ENCODE measurements at regions not wholly inside any gene's neighbourhood (a gene's known extent, or its start where the extent isn't known, plus 50 kb on each side); places are given as distances from the start of the nearest gene placed in this dataset.
"Not testable (repeated sequence)": the region's sequence is repeated elsewhere in the genome, so short reads cannot be mapped to it uniquely, and the experiment has no call there.

GRCh38 chr2:61626827-61627226 lies 88.7 kb upstream of the XPO1 start:
- DNase-seq: no peak

GRCh38 chr2:61623747-61624146 lies 85.6 kb upstream of the XPO1 start:
- no peak for DNase-seq

- peak in 1 of 3 donors; percentile 47 for DNase-seq
Observed at GRCh38 chr2:61620244-61621159, 82.3 kb upstream of the XPO1 start.

GRCh38 chr2:61619561-61619960 lies 81.4 kb upstream of the XPO1 start:
- DNase-seq: no peak

- no peak for DNase-seq
Observed at GRCh38 chr2:61617610-61618009, 79.5 kb upstream of the XPO1 start.

- no peak for DNase-seq
Observed at GRCh38 chr2:61605245-61605644, 67.1 kb upstream of the XPO1 start.

GRCh38 chr2:61604433-61604832 lies 66.3 kb upstream of the XPO1 start:
- no peak for DNase-seq

GRCh38 chr2:61598515-61599156 lies 60.5 kb upstream of the XPO1 start:
- DNase-seq: not testable (repeated sequence)

- DNase-seq: no peak
Observed at GRCh38 chr2:61597300-61598289, 59.4 kb upstream of the XPO1 start.

GRCh38 chr2:61594201-61594600 lies 56.0 kb upstream of the XPO1 start:
- DNase-seq: not testable (repeated sequence)

GRCh38 chr2:61593648-61594047 lies 55.5 kb upstream of the XPO1 start:
- DNase-seq: not testable (repeated sequence)

GRCh38 chr2:61590214-61590613 lies 52.1 kb upstream of the XPO1 start:
- DNase-seq: no peak

- DNase-seq: no peak
Observed at GRCh38 chr2:61588566-61588965, 50.4 kb upstream of the XPO1 start.
